EH (cell line): ENCODE measurements at regions not wholly inside any gene's neighbourhood (a gene's known extent, or its start where the extent isn't known, plus 50 kb on each side); places are given as distances from the start of the nearest gene placed in this dataset.
A peak's percentile ranks its signal among the peaks of the same experiment; 100 is the strongest.
"Not testable (repeated sequence)": the region's sequence is repeated elsewhere in the genome, so short reads cannot be mapped to it uniquely, and the experiment has no call there.

Experiments used
- DNase-seq: peaks from one replicate; pipeline ENCODE4 v3.0.0-alpha.2; 2015; ENCODE audit warnings: low read depth

DNA sequence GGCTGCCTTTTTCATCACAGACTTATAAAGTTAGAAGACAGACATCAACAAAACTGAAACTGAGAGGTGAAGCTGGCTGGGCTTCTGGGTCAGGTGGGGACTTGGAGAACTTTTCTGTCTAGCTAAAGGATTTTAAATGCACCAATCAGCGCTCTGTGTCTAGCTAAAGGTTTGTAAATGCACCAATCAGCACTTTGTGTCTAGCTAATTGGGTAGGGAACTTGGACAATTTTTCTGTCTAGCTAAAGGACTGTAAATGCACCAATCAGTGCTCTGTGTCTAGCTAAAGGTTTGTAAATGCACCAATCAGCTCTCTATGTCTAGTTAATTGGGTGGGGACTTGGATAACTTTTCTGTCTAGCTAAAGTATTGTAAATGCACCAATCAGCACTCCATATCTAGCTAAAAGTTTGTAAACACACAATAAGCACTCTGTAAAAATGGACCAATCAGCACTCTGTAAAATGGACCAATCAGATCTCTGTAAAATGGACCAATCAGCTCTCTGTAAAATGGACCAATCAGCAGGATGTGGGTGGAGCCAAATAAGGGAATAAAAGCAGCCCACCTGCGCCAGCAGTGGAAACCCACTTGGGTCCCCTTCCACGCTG, 710.3 kb upstream of the INTU start:
- not testable (repeated sequence) for DNase-seq

DNA sequence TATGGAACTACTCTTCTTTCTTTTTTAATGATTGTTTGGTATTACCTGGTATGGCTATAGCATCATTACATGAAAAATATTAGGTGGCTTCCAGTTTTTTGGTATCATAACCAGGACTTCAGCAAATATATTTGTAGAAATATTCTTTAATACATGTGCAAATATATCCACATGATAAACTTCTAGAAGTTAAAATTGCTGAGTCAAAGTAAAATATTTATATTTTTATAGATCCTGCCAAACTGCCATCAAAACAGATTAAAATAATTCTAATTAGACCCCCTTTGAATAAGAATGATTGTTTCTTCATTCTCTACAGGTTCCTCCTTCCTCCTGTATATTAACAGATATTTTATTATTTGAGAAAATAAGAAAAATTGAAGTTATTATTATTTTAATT, 708.5 kb upstream of the INTU start:
- no peak for DNase-seq

DNA sequence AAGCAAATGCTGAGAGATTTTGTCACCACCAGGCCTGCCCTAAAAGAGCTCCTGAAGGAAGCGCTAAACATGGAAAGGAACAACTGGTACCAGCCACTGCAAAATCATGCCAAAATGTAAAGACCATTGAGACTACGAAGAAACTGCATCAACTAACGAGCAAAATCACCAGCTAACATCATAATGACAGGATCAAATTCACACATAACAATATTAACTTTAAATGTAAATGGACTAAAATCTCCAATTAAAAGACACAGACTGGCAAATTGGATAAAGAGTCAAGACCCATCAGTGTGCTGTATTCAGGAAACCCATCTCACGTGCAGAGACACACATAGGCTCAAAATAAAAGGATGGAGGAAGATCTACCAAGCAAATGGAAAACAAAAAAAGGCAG, 702.7 kb upstream of the INTU start:
- DNase-seq = not testable (repeated sequence)

DNA sequence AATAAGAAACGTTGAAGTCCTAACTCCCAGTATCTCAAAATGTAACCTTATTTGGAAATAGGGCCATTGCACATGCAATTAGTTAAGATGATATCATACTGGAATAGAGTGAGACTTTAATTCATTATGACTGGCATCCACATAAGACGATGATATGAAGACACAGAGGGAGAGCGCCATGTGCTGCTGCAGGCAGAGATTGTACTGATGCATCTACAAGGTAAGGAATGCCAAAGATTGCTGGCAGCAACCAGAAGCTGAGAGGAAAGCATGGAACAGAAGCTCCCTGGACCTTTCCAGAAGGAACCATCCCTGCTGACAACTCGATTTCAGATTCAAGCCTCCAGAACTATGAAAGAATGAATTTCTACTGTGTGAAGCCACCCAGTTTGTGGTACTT, 697.0 kb upstream of the INTU start:
- DNase-seq = no peak

DNA sequence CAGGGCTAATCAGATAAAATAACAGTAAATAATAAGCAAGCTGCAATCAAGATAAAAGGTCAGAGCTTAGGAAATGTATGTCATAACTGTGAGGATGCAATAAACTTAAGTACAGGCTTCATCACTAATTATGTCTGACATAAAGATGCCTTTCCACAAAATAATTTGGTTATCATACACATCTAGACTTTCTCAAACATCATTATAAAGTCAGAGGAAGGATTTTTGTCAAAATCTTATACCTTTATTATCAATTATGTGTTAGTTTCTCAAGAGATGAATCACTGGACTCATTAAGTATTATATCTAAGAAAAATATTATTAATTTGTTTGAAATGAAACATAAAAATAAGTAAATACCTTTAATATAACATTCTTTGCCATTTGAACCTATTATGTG, 695.4 kb upstream of the INTU start:
- no peak for DNase-seq

DNA sequence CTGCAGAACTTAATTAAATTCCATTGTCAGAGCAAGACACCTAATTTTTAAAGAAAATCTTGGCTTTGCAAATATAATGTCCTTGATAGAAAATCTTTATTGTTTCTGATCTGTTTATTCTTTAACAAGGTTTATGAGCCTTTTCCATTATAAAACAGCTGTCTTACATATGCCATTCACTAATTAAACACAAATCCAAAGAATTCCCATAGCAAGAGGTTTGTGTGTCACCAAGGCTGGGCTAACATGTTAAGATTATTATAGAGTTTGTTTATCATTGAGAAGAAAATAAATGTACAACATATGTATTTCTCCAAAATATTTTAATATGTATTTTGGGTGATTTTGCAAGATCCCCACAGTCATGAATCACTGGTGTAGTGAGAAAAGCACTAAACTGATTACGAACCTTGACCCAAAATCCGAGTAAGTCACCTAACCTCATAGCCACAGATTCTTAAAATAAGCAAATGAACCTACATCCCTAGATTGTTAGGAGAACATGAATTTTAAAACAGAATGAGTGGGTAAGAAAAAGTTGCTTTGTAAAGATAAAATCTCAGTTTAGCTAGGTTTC, 694.8 kb upstream of the INTU start:
- DNase-seq = peak; percentile 32

DNA sequence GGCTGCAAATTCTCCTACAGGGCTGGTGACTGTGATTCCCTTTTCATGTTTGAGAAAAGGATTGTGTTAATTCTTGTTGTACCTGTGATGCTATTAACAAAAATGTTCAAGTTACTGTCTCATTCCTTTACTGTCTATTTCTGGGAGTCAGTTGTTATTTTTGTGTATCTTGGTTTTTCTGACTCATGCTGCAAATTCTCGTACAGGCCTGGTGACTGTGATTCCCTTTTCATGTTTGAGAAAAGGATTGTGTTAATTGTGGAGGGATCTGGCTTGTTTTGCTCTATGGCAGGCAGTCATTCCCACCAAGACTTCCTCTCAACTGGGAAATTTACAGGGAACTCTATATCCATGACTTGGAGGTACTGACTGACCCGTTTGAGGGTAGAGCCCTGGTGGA, 693.4 kb upstream of the INTU start:
- peak; percentile 88 for DNase-seq

DNA sequence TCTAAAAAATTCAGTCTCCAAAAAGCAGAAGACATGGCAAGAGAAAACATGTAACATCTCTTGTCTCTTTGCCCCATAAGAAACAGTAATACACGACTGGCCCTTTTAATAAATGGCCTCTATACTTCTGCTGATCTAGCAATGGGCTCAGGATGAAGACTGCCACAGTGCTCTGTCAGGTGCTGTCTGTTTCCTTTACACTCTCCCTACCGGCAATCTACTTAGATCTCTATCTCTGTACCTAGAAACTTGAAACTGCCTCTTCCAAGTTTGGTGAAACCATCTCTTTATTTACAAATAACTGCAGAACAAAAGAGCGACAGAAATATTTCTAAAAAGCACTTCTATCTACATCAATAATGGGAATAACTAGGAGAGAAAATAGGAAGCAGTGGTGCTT, 685.2 kb upstream of the INTU start:
- no peak for DNase-seq

DNA sequence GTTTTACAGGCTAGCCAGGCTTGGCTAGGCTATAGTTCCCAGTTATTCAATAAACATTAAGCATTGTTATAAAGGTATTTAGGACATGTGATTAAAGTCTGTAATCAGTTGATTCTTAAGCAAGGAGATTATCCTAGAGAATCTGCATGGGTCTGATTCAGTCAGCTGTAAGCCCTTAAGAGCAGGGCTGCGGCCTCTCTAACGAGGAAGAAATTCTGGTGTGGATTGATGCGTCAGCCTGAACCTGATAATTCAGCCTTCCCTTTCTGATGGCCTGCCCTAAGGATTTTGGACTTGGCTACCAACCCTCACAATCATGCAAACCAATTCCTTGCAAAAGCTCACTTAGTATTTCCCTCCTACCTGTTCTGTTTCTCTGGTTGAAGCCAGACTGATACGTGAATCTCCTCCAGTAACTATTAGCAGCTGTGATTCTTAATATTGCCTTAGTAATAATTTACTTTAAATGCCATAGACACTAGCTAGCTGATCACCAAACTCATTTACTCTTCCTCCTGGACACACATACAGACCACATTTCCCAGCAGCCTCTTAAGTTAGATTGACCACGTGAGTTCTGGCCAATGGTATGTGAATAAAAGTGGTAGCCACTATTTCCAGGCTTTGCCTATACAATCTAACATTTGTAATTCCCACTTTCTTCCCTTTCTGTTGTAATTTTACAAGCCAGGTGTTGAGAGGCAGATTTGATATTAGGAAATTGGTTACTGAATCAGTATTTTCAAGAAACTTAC, 678.0 kb upstream of the INTU start:
- no peak for DNase-seq

DNA sequence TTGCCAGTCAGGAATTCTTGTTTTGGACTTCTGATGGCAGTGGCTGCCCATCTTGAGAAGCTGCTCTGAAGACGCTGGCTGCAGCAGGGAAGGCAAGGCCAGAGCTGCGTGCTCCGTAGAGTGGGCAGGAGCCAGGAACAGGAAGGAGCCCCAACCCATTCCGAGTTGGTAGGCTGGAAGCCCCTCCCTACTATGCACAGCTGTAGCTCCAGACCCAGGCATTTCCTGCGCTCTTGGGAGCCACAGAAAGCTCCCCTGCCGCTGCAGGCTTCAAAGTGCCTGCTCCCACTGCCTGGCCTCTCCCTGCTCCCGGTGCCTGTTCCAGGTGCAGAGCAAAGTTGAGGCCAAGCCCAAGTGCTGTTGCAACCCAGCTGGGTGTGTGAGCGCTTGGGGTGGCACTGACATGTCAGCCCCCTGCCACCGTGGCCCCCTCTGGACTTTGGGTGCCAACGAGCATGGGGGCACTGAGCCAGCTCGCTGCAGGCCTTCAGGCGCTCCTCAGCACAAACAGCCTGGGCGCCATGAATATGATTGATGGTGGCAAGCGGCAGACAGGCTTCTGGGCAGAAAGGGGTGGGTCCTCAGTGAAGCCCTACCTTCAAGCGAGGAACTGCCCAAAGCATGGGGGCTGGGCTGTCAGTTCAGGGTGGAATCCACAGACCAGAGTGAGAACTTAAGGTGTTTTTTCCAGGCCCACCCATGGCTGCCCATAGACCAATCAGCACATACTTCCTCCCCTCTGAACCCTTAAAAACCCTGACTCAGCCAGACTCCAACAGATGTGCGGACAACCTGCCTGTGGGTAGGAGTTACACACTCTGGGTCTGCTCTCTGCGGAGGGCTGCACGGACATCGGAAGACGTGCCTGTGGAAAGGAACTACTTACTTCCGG, 677.2 kb upstream of the INTU start:
- DNase-seq = no peak

DNA sequence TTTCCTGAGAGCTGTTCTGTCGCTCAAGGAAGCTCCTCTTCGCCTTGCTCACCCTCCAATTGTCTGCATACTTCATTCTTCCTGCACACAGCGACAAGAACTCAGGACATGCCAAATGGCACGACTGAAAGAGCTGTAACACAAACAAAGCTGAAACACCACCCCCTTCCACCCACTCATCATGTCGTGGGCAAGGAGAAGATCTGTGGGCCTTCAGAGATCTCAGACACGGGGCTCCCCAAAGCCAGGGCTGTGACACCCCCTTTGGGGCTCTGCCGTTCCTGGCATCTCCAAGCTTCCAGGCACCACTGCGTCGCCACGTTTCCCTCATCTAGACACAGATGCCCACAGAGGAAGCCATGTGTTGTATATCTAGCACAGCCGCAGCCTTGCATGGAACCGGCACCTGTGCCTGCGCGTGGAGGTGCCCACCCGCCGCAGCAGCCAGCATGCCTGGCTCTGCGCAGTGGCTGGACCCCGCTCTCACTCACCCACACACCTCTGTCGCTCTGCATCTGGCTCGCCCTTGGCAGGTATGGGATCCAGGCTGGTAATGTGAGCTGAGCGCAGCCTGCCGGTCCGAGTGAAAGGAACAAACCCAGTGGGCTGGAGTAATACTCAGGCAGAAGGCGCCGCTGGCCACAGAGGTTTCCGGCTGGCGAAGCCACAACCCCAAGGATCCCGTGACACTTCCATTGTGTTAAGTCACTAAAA, 676.4 kb upstream of the INTU start:
- DNase-seq = no peak

DNA sequence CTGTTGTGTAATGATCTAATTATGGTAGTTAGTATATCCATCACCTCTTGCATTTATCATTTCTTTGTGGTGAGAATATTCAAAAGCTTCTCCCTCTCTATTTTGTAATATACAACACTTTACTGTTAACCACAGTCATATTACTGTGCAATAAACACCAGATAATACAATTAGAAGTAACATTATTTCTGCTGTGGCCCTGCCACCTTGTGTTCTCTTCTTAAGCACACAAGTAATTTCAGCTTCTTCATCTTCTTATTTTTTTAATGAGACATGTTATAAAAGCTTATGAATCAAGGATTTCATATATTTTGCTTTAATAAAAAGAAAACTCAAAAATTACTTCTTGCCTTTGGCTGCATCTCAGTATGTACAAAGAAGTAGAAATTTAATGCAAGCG, 675.2 kb upstream of the INTU start:
- DNase-seq = peak; percentile 53

DNA sequence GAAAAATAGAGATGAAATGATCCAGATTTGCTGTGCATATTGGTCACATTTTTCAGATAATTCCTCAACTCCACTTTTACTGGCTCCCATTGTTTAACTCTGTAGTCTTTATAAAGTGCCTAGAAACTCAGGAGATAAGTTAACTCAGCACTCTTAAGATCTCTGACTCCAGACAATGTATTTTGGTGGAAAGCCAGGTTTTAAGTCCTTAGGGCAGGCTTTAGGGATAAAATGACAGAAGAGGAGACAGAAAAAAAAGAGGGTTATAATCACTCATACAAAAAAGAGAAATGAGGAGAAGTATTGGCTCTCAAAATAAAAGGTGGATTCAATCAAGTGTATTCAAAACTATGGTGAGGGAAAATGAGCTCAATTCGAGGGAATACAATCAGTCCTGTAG, 674.8 kb upstream of the INTU start:
- no peak for DNase-seq

DNA sequence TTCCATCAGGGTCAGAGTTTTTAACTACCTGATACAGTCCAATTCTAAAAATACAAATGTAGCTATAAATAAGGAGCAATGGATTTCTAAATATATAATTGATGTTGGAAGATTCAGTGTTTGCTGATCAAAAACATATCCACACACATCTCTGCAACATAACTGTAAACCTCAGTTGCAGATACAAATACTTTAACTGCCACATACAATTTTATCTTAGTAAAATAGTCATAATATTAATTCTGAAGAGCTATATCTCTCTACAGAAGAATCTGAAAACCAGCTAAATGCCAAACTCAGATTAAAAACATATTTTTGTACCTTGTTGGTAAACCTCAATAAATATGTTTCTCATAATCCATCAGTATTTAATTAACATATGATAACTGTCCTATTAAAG, 674.3 kb upstream of the INTU start:
- no peak for DNase-seq

DNA sequence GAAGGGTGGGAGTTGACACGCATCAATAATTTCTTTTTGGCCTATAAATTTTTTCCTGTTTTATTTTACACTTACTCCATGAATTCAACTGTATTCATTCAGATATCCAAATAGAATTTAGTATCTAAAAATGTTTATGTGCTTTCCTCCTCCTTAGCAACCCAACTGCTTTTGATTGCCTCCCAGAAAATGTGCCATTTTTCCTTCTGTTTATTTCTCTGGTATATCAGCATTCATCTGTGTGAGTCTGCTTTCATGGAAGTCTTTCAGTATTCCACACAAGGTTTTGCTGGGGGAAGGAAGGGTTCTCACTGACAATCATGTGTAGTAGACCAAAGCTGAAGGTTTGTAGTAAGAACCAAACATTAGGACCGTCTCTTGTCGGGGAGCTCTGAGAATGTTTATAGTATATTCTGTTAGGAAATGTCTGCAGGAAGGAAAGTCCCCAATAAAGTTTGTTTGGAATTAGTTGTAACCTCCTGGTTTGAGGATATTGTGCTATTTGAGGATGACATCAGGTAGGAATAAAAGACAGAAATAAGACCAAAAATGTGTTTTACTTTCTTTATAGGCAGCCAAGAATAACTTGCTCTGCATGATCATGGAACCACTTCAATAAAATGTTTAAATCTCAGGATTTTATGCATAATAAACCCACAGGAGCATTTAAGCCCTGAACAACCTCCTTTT, 673.6 kb upstream of the INTU start:
- no peak for DNase-seq

DNA sequence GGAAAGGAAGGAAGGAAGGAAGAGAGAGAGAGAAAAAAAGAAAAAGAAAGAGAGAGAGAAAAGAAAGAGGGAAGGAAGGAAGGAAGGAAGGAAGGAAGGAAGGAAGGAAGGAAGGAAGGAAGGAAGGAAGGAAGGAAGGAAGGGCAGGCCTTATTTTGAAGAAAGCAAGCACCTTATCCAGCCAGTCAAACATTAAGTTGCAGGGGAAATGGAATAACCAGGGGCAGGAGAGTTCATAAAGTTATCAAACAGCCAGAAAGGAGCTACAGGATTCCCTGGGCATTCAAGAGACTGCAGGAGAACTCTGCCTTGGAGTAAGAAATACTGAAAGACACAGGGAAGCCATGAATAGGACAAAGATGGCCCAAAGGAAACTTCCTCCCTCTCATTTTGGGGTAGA, 672.0 kb upstream of the INTU start:
- no peak for DNase-seq

DNA sequence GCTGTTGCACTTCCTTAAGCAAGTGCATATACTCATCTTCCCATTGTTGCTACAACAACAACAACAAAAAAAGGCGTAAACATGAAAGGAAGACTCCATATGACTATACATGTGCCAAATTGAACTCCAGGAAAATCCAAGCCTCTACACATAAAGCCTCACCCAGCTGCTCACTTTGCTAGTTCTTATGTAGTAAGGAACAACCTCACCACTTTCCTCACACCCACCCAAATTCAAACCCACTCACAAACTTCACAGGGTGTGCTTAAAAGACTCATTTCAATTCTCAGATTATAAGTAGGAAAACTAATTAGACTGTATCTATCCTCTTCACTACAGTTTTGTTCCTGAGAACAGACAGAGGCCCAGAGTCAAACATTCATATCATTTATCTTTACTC, 671.1 kb upstream of the INTU start:
- no peak for DNase-seq

DNA sequence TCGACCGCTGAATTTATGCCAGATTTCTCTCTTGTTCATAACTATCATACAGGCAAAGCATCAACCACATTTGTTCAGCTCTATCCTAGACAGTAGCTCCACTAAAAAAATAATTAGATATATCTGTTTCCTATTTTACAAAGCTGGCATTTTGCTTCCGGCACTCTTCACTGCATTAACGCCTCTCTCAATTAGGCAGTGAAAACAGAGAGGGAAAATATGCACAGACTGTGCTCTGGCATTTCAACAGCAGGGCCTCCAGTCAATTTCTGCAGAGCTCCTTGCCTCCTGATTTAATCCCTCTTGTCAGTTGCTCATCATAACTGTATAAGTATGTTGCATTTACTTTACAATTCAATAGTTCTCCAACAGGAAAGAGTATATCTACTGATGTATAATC, 666.9 kb upstream of the INTU start:
- DNase-seq = no peak

DNA sequence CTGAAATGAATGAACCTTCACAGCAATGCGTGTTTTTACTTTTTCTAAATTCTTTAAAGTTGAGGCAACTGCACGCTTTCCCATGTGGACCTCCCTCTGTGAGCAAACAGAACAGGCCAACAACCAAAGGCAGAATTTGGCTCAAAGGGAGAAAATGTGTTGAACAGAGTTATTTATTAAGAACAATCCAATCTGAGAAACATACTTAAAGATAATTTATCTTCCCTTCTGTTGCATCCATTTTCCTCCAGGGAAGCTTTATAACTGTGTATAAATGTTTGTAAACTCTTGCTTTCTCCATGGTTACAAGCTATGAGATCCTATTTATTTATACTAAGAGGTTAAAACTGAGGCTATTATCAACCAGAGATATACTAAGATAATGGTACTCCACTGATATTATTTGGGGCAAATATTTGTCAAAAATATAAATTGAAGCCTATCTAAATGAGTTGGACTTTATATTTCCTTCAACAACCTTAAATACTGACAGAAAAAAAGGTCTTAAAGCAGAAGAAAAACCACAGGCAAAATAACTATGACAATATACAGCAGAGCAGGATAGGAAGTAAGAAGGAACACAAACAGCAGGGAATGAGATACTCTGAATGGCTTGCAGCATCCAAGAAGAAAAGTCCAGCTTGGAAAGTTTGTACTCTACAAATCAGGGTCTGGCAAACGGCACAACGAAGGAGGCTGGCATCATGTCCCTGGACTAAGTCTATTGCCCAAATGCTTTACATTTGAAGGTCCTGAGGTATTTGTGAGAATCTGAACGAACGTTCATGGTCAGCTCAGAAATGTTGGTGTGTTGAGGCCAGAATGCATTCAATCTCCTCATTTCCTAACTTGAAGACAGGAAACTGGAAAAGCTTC, 663.2 kb upstream of the INTU start:
- DNase-seq = no peak

DNA sequence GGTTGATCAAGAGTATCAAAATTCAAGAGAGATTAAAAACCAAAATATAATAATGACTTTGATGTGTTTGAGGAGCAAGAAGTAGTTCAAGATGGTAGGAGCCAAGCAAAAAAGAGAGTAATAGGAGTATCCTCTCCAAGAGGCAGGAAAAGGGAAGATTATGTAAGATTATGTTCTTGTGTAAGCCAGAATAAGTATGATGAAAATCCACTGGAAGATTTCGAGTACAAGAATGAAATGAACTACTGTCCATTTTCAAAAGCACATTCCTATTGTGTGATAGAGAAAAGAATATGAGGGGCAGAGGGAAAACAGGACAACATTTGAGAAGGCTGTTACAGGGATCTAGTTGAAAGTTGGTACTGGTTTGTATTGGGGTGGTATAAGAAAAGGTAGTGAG, 659.6 kb upstream of the INTU start:
- no peak for DNase-seq
